HEK293 (cell line): ENCODE measurements at regions not wholly inside any gene's neighbourhood (a gene's known extent, or its start where the extent isn't known, plus 50 kb on each side); places are given as distances from the start of the nearest gene placed in this dataset.

ENCODE experiments used
- CTCF ChIA-PET: fragments of 350-600 bp; formaldehyde crosslinking; extraction: SDS; loops from one replicate; lab custom pipeline; 2021; ENCODE audit warnings: antibody characterized with exemption; lab: Yijun Ruan, JAX
- POLR2A ChIA-PET: fragments of 300-600 bp; formaldehyde crosslinking; extraction: SDS; loops from one replicate; lab custom pipeline; 2020; ENCODE audit warnings: antibody characterized with exemption, inconsistent platforms; lab: Yijun Ruan, JAX
- H3K27ac ChIP-seq: fragments of 200-500 bp; sonication (Bioruptor generic); 2 replicates; pipeline ENCODE4 v1.5.1; 2014; ENCODE audit warnings: low read depth, low read length, control low read depth, inconsistent platforms; ENCODE audit errors: extremely low read depth
- H3K36me3 ChIP-seq, 2 experiments: fragments of 200-500 bp in 1 of 2; sonication (Bioruptor generic) in 1 of 2; 1 replicate in 1 of 2; 2 replicates in 1 of 2; pipeline ENCODE4 v1.5.1; 2014 to 2017; ENCODE audit warnings: inconsistent platforms in 2 of 2, low read length in 2 of 2; ENCODE audit not compliant: control insufficient read depth in 2 of 2, insufficient read depth in 1 of 2
- H3K4me1 ChIP-seq: fragments of 200-500 bp; sonication (Bioruptor generic); 2 replicates; pipeline ENCODE4 v1.5.1; 2014; ENCODE audit warnings: mild to moderate bottlenecking, low read length, inconsistent platforms; ENCODE audit not compliant: control insufficient read depth, insufficient read depth
- H3K4me3 ChIP-seq: 2 replicates; pipeline ENCODE4 v1.5.1; 2011; ENCODE audit warnings: low read depth, mild to moderate bottlenecking, control low read depth, low read length, moderate library complexity
- H3K9me3 ChIP-seq: fragments of 200-500 bp; sonication (Bioruptor generic); 2 replicates; pipeline ENCODE4 v1.5.1; 2014; ENCODE audit warnings: low read depth, low read length, inconsistent platforms; ENCODE audit not compliant: control insufficient read depth, insufficient read depth
- BCL11A ChIP-seq: fragments of 450-650 bp; formaldehyde crosslinking; IDR thresholded peaks from 2 replicates; pipeline ENCODE4 v1.5.1; 2016; ENCODE audit warnings: low read depth, missing biosample characterization, missing genetic modification characterization
- GFI1B ChIP-seq: fragments of 450-650 bp; formaldehyde crosslinking; IDR thresholded peaks from 2 replicates; pipeline ENCODE4 v1.5.1; 2016; ENCODE audit warnings: missing biosample characterization, missing genetic modification characterization
- MEIS1 ChIP-seq: sonication (generic); formaldehyde crosslinking; IDR thresholded peaks from 2 replicates; pipeline ENCODE4 v1.8.1; 2022; ENCODE audit warnings: missing genetic modification reagents, mild to moderate bottlenecking, borderline replicate concordance
- MYNN ChIP-seq: fragments of 450-650 bp; formaldehyde crosslinking; IDR thresholded peaks from 2 replicates; pipeline ENCODE4 v1.5.1; 2016; ENCODE audit warnings: missing biosample characterization, missing genetic modification characterization, borderline replicate concordance
- RBAK ChIP-seq: fragments of 450-650 bp; formaldehyde crosslinking; IDR thresholded peaks from 2 replicates; pipeline ENCODE4 v1.5.1; 2016; ENCODE audit warnings: missing biosample characterization, missing genetic modification characterization
- TRIM28 ChIP-seq: IDR thresholded peaks from 2 replicates; pipeline ENCODE4 v1.6.1; 2011; ENCODE audit warnings: low read length, control low read depth, borderline replicate concordance
- ZFHX2 ChIP-seq: fragments of 450-650 bp; formaldehyde crosslinking; conservative IDR thresholded peaks from 2 replicates; pipeline ENCODE4 v1.5.1; 2016; ENCODE audit warnings: missing biosample characterization, missing genetic modification characterization
- ZFP3 ChIP-seq: fragments of 450-650 bp; formaldehyde crosslinking; IDR thresholded peaks from 2 replicates; pipeline ENCODE4 v1.5.1; 2016; ENCODE audit warnings: low read depth, missing biosample characterization, missing genetic modification characterization
- ZFP41 ChIP-seq: fragments of 450-650 bp; formaldehyde crosslinking; IDR thresholded peaks from 2 replicates; pipeline ENCODE4 v1.5.1; 2016; ENCODE audit warnings: missing biosample characterization, missing genetic modification characterization, borderline replicate concordance
- ZFP69B ChIP-seq: fragments of 450-650 bp; formaldehyde crosslinking; IDR thresholded peaks from 2 replicates; pipeline ENCODE4 v1.5.1; 2016; ENCODE audit warnings: missing biosample characterization, missing genetic modification characterization
- ZNF155 ChIP-seq: fragments of 450-650 bp; formaldehyde crosslinking; IDR thresholded peaks from 2 replicates; pipeline ENCODE4 v1.5.1; 2016; ENCODE audit warnings: missing biosample characterization, missing genetic modification characterization
- ZNF23 ChIP-seq: fragments of 450-650 bp; formaldehyde crosslinking; IDR thresholded peaks from 2 replicates; pipeline ENCODE4 v1.5.1; 2016; ENCODE audit warnings: missing biosample characterization, missing genetic modification characterization, borderline replicate concordance
- ZNF426 ChIP-seq: fragments of 450-650 bp; formaldehyde crosslinking; IDR thresholded peaks from 2 replicates; pipeline ENCODE4 v1.5.1; 2017; ENCODE audit warnings: missing biosample characterization, missing genetic modification characterization, mild to moderate bottlenecking, inconsistent platforms, moderate library complexity
- ZNF596 ChIP-seq: fragments of 450-650 bp; IDR thresholded peaks from 2 replicates; pipeline ENCODE4 v1.5.0; 2018; ENCODE audit warnings: missing biosample characterization, mild to moderate bottlenecking, missing genetic modification characterization, moderate library complexity
- ZNF791 ChIP-seq: fragments of 450-650 bp; formaldehyde crosslinking; IDR thresholded peaks from 2 replicates; pipeline ENCODE4 v1.5.1; 2016; ENCODE audit warnings: missing biosample characterization, missing genetic modification characterization
- TF ChIP-seq, protein P1 (sequence below): fragments of 450-650 bp; formaldehyde crosslinking; IDR thresholded peaks from 2 replicates; pipeline ENCODE4 v1.5.1; 2016; ENCODE audit warnings: missing biosample characterization, missing genetic modification characterization
- TF ChIP-seq, protein P2 (sequence below): fragments of 450-650 bp; formaldehyde crosslinking; IDR thresholded peaks from 2 replicates; pipeline ENCODE4 v1.5.1; 2017; ENCODE audit warnings: missing biosample characterization, missing genetic modification characterization
- TF ChIP-seq, protein P3 (sequence below): fragments of 450-650 bp; formaldehyde crosslinking; IDR thresholded peaks from 2 replicates; pipeline ENCODE4 v1.5.1; 2016; ENCODE audit warnings: missing biosample characterization, missing genetic modification characterization

DNA sequence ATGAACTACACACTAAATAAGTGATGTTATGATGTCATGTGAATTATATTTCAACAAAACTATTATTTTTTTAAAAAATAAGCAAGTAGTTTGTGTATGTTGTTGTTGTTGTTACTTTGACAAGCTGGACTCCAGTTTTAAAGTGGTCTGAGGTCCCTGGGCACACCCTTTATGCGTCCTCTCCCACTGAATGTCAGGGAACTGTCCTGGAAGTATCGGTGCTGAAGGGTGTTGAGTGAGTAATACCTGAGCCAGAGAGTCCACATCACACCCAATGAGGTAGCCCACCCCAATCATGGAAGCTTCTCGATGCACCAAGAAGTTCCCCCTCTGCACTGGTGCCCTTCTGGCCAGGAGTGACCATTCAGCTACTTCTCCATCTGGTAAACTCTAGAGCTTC lies 64.3 kb downstream of the FOXI2 start:
- ChIA-PET CTCF (no interaction called here), POLR2A (no interaction called here)
- no peaks in the 10 kb centered on the region for H3K9me3 ChIP-seq
- no peaks in the 10 kb centered on the region for H3K4me1 ChIP-seq
- no peak overlapping the region for H3K4me3 ChIP-seq
- no peaks in the 10 kb centered on the region for H3K36me3 ChIP-seq
- TF ChIP-seq, protein P1, sequence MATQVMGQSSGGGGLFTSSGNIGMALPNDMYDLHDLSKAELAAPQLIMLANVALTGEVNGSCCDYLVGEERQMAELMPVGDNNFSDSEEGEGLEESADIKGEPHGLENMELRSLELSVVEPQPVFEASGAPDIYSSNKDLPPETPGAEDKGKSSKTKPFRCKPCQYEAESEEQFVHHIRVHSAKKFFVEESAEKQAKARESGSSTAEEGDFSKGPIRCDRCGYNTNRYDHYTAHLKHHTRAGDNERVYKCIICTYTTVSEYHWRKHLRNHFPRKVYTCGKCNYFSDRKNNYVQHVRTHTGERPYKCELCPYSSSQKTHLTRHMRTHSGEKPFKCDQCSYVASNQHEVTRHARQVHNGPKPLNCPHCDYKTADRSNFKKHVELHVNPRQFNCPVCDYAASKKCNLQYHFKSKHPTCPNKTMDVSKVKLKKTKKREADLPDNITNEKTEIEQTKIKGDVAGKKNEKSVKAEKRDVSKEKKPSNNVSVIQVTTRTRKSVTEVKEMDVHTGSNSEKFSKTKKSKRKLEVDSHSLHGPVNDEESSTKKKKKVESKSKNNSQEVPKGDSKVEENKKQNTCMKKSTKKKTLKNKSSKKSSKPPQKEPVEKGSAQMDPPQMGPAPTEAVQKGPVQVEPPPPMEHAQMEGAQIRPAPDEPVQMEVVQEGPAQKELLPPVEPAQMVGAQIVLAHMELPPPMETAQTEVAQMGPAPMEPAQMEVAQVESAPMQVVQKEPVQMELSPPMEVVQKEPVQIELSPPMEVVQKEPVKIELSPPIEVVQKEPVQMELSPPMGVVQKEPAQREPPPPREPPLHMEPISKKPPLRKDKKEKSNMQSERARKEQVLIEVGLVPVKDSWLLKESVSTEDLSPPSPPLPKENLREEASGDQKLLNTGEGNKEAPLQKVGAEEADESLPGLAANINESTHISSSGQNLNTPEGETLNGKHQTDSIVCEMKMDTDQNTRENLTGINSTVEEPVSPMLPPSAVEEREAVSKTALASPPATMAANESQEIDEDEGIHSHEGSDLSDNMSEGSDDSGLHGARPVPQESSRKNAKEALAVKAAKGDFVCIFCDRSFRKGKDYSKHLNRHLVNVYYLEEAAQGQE (tag by site-specific recombination), result peak; percentile 78
- TF ChIP-seq ZFP69B (tag by site-specific recombination), result no peak
- no peak for TF ChIP-seq ZFP41 (tag by site-specific recombination)
- no peak overlapping the region for H3K27ac ChIP-seq

DNA sequence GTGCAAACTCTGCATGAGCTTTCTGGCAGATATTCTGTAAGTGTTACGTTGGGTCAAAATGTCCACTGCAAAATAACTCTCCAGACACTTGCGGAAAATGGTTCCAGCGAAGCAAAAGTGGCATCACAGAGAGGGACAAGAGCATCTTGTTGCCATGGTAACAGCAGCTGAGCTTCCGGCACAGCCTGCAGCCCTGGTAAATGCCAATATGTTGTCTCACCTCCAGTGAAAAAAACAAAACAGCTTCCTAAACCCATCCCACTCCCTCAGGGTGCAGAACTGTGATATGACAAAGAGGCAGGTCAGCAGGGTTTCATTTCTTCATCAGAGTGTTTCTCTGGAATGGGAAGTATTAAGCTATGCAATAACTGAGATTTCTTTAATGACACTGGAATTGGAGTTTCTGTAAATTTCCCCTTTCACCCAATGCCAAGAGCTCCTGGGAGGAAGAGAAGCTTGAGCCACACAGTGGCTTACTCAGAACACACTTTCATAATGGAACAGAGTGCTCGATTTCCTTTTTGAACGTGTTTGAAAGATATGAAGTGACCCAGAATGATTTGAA lies 65.6 kb downstream of the FOXI2 start:
- no peaks in the 10 kb centered on the region for H3K36me3 ChIP-seq
- H3K4me3 ChIP-seq, result no peak overlapping the region
- POLR2A ChIA-PET, result interaction anchor here (0.6 kb wide), 1 partner anchor 364 kb away, joined by 3 read pairs; no protein-coding TSS in a partner anchor
- H3K27ac ChIP-seq, result no peak overlapping the region
- H3K9me3 ChIP-seq, result no peaks in the 10 kb centered on the region
- H3K4me1 ChIP-seq, result no peaks in the 10 kb centered on the region
- CTCF ChIA-PET, result no interaction called here
- TF ChIP-seq ZNF426 (tag by site-specific recombination) (no peak), ZFHX2 (tag by site-specific recombination) (no peak), MYNN (no peak), BCL11A (tag by site-specific recombination) (no peak), ZNF791 (tag by site-specific recombination) (no peak), ZFP3 (tag by site-specific recombination) (no peak), ZNF155 (tag by site-specific recombination) (no peak), MEIS1 (CRISPR knock-in tag) (no peak), GFI1B (tag by site-specific recombination) (no peak), ZFP41 (tag by site-specific recombination) (no peak), ZNF23 (tag by site-specific recombination) (no peak), TRIM28 (no peak), ZNF596 (tag by site-specific recombination) (no peak), RBAK (tag by site-specific recombination) (no peak)
- TF ChIP-seq, protein P2, sequence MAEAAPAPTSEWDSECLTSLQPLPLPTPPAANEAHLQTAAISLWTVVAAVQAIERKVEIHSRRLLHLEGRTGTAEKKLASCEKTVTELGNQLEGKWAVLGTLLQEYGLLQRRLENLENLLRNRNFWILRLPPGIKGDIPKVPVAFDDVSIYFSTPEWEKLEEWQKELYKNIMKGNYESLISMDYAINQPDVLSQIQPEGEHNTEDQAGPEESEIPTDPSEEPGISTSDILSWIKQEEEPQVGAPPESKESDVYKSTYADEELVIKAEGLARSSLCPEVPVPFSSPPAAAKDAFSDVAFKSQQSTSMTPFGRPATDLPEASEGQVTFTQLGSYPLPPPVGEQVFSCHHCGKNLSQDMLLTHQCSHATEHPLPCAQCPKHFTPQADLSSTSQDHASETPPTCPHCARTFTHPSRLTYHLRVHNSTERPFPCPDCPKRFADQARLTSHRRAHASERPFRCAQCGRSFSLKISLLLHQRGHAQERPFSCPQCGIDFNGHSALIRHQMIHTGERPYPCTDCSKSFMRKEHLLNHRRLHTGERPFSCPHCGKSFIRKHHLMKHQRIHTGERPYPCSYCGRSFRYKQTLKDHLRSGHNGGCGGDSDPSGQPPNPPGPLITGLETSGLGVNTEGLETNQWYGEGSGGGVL (tag by site-specific recombination), result no peak
- TF ChIP-seq, protein P3, sequence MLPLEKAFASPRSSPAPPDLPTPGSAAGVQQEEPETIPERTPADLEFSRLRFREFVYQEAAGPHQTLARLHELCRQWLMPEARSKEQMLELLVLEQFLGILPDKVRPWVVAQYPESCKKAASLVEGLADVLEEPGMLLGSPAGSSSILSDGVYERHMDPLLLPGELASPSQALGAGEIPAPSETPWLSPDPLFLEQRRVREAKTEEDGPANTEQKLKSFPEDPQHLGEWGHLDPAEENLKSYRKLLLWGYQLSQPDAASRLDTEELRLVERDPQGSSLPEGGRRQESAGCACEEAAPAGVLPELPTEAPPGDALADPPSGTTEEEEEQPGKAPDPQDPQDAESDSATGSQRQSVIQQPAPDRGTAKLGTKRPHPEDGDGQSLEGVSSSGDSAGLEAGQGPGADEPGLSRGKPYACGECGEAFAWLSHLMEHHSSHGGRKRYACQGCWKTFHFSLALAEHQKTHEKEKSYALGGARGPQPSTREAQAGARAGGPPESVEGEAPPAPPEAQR, result no peak
